Mesothelial cell of epicardium (in vitro differentiated cells): ENCODE measurements at regions not wholly inside any gene's neighbourhood (a gene's known extent, or its start where the extent isn't known, plus 50 kb on each side); places are given as distances from the start of the nearest gene placed in this dataset.

Source experiments
- DNase-seq, 2 experiments: peaks; one replicate each; pipeline ENCODE4 v3.0.0; 2021; ENCODE audit warnings: low spot score in 2 of 2; ENCODE audit not compliant: unreplicated experiment in 2 of 2
- H3K27ac Mint-ChIP-seq: 2 replicates; pipeline ENCODE4 v1.8.0; 2021; ENCODE audit warnings: mixed read lengths
- H3K27me3 Mint-ChIP-seq: 2 replicates; pipeline ENCODE4 v1.8.0; 2021; ENCODE audit warnings: low read depth, mixed read lengths
- H3K36me3 Mint-ChIP-seq: 2 replicates; pipeline ENCODE4 v1.8.0; 2021; ENCODE audit warnings: mixed read lengths
- H3K4me1 Mint-ChIP-seq: 2 replicates; pipeline ENCODE4 v1.8.0; 2021; ENCODE audit warnings: mixed read lengths
- H3K4me3 Mint-ChIP-seq: 2 replicates; pipeline ENCODE4 v1.8.0; 2021; ENCODE audit warnings: mild to moderate bottlenecking, moderate library complexity, mixed read lengths
- H3K9me3 Mint-ChIP-seq: 2 replicates; pipeline ENCODE4 v1.8.0; 2021; ENCODE audit warnings: mixed read lengths
- CTCF ChIP-seq: fragments of 200-600 bp; sonication (generic); IDR thresholded peaks from one replicate; pipeline ENCODE4 v1.5.0; 2021; ENCODE audit warnings: antibody characterized with exemption; ENCODE audit not compliant: unreplicated experiment

- peaks cover 2% of the 10 kb centered on the region for H3K36me3 Mint-ChIP-seq
- peaks cover 8% of the 10 kb centered on the region for H3K9me3 Mint-ChIP-seq
Observed at GRCh38 chr2:47277987-47278386, 91.1 kb upstream of the EPCAM start.

DNA sequence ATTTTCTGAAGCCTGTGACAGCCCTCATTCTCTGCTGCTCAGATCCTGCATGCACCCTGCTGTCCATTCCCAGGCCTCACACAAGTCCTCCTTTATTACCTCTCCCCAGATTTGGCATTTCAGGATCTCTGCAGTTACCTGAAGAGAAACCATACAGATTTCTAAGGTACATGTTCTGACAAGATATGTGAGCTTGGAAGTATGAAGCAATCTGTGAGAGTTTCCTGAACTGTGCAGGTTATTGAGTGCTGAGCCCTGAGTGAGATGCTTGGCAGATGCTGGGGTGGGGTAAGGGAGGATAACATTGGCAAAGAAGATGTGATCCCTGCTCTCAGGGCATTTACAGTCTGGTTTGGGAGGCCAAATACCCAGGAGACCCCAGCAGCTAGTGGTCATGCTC is 91.9 kb upstream of the EPCAM start:
- DNase-seq, result no peak
- no peak overlapping the region for H3K4me3 Mint-ChIP-seq
- no peak for TF ChIP-seq CTCF
- peaks cover 3% of the 10 kb centered on the region for H3K9me3 Mint-ChIP-seq
- H3K36me3 Mint-ChIP-seq, result peaks cover 2% of the 10 kb centered on the region
- H3K27me3 Mint-ChIP-seq, result no peaks in the 10 kb centered on the region
- H3K27ac Mint-ChIP-seq, result no peak overlapping the region
- H3K4me1 Mint-ChIP-seq, result peaks cover 12% of the 10 kb centered on the region

More at GRCh38 chr2:47277987-47278386, 91.1 kb upstream of the EPCAM start:
- no peak for TF ChIP-seq CTCF
- peaks cover 12% of the 10 kb centered on the region for H3K4me1 Mint-ChIP-seq
- no peak overlapping the region for H3K27ac Mint-ChIP-seq
- DNase-seq, result no peak
- H3K27me3 Mint-ChIP-seq, result no peaks in the 10 kb centered on the region
- H3K4me3 Mint-ChIP-seq, result no peak overlapping the region

DNA sequence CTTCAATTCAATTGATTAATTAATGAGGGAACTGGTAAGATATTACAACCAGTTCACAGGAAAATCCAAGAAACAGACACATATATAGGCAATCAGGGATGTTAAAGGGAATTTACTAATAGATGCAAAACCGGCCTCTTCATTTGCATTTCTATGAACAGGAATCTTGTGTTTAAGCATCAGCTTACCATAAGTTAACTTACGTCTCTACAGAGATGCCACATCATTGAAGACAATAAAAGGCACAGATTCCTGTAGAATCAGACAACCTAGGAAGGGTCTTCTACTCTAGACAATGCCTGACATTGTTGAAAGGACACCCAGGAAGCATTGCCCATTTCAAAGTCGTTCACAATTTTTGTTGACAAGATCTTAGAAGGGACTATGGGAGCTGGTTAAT is 93.0 kb upstream of the EPCAM start:
- Mint-ChIP-seq H3K9me3 (no peaks in the 10 kb centered on the region), H3K27me3 (no peaks in the 10 kb centered on the region), H3K36me3 (no peaks in the 10 kb centered on the region), H3K27ac (no peak overlapping the region), H3K4me3 (no peak overlapping the region), H3K4me1 (peaks cover 12% of the 10 kb centered on the region)
- no peak for TF ChIP-seq CTCF
- no peak for DNase-seq

- no peak for DNase-seq
- Mint-ChIP-seq H3K4me3 (no peak overlapping the region), H3K36me3 (no peaks in the 10 kb centered on the region), H3K9me3 (no peaks in the 10 kb centered on the region), H3K27ac (peak overlapping the region; percentile 52), H3K4me1 (peaks cover 15% of the 10 kb centered on the region), H3K27me3 (no peaks in the 10 kb centered on the region)
- TF ChIP-seq CTCF, result no peak
Observed at GRCh38 chr2:47274054-47274782, 94.9 kb upstream of the EPCAM start.

- no peak for TF ChIP-seq CTCF
- Mint-ChIP-seq H3K9me3 (no peaks in the 10 kb centered on the region), H3K4me1 (peaks cover 15% of the 10 kb centered on the region), H3K27ac (no peak overlapping the region), H3K27me3 (no peaks in the 10 kb centered on the region), H3K4me3 (no peak overlapping the region), H3K36me3 (no peaks in the 10 kb centered on the region)
- DNase-seq, result no peak
Observed at GRCh38 chr2:47272905-47273758, 96.0 kb upstream of the EPCAM start.
